WTC11 (cell line): ENCODE measurements at regions not wholly inside any gene's neighbourhood (a gene's known extent, or its start where the extent isn't known, plus 50 kb on each side); places are given as distances from the start of the nearest gene placed in this dataset.

Experiments used
- CREB1 ChIP-seq: sonication (generic); formaldehyde crosslinking; IDR thresholded peaks from 2 replicates; pipeline ENCODE4 v1.8.0; 2023; ENCODE audit warnings: mild to moderate bottlenecking, missing genetic modification reagents
- CTCF ChIP-seq: fragments of 200-600 bp; IDR thresholded peaks from 2 replicates; pipeline ENCODE4 v1.8.0; 2022; ENCODE audit warnings: antibody characterized with exemption
- JUN ChIP-seq: sonication (generic); formaldehyde crosslinking; IDR thresholded peaks from 2 replicates; pipeline ENCODE4 v1.8.0; 2023; ENCODE audit warnings: mild to moderate bottlenecking, missing genetic modification reagents
- KAT7 ChIP-seq: sonication (generic); formaldehyde crosslinking; IDR thresholded peaks from 2 replicates; pipeline ENCODE4 v1.8.1; 2023; ENCODE audit warnings: missing genetic modification reagents, mild to moderate bottlenecking, borderline replicate concordance
- MLX ChIP-seq: sonication (generic); formaldehyde crosslinking; IDR thresholded peaks from 2 replicates; pipeline ENCODE4 v1.8.1; 2023; ENCODE audit warnings: mild to moderate bottlenecking, missing genetic modification reagents, moderate library complexity
- NR3C1 ChIP-seq: sonication (generic); formaldehyde crosslinking; conservative IDR thresholded peaks from 2 replicates; pipeline ENCODE4 v1.8.1; 2023; ENCODE audit warnings: low read depth, mild to moderate bottlenecking, missing genetic modification reagents
- SMAD3 ChIP-seq: sonication (generic); formaldehyde crosslinking; IDR thresholded peaks from 2 replicates; pipeline ENCODE4 v1.8.0; 2022; ENCODE audit warnings: missing genetic modification reagents, mild to moderate bottlenecking, borderline replicate concordance
- ZBTB21 ChIP-seq: sonication (generic); formaldehyde crosslinking; IDR thresholded peaks from 2 replicates; pipeline ENCODE4 v1.8.1; 2023; ENCODE audit warnings: mild to moderate bottlenecking, missing genetic modification reagents, borderline replicate concordance
- ZNF317 ChIP-seq: sonication (generic); formaldehyde crosslinking; IDR thresholded peaks from 2 replicates; pipeline ENCODE4 v1.8.1; 2023; ENCODE audit warnings: low read depth, mild to moderate bottlenecking, moderate library complexity, missing genetic modification reagents, borderline replicate concordance
- ZNF423 ChIP-seq: fragments of 250-450 bp; sonication (Bioruptor Pico); IDR thresholded peaks from 2 replicates; pipeline ENCODE4 v2.1.2; 2022; ENCODE audit warnings: mild to moderate bottlenecking, moderate library complexity

- TF ChIP-seq ZNF423 (no peak), ZNF317 (CRISPR knock-in tag) (no peak), CTCF (no peak), SMAD3 (CRISPR knock-in tag) (no peak), JUN (no peak), NR3C1 (CRISPR knock-in tag) (no peak), ZBTB21 (CRISPR knock-in tag) (no peak), CREB1 (CRISPR knock-in tag) (no peak), KAT7 (CRISPR knock-in tag) (no peak), MLX (CRISPR knock-in tag) (no peak)
These were observed 181.9 kb downstream of the PAH start for GRCh38 chr12:102735104-102735503.
